ENCODE measurements at regions not wholly inside any gene's neighbourhood (a gene's known extent, or its start where the extent isn't known, plus 50 kb on each side); places are given as distances from the start of the nearest gene placed in this dataset.

- no peaks in the 10 kb centered on the region for H3K9me3 ChIP-seq (ENCODE audit: control insufficient read depth in 4 of 4, low read length in 3 of 4)
- H3K36me3 ChIP-seq (ENCODE audit: control insufficient read depth in 4 of 4, insufficient read depth in 3 of 4, low read depth in 1 of 4, low read length in 3 of 4), result no peaks in the 10 kb centered on the region
- H3K9ac ChIP-seq (ENCODE audit: low read depth in 1 of 2, low read length in 2 of 2), result no peak overlapping the region
- TF ChIP-seq RAD21 (IDR thresholded peaks at IDR 0.05), result no peak
- no peak for TF ChIP-seq RXRA (IDR thresholded peaks at IDR 0.05)
- no peak for TF ChIP-seq ZBTB33 (IDR thresholded peaks at IDR 0.05)
- TF ChIP-seq MAX (IDR thresholded peaks at IDR 0.05), result no peak
- no peak for TF ChIP-seq FOXA1 (IDR thresholded peaks at IDR 0.05)
- no peak for TF ChIP-seq HNF4G (IDR thresholded peaks at IDR 0.05)
- TF ChIP-seq TAF1 (conservative IDR thresholded peaks at IDR 0.05), result no peak
- no peak for TF ChIP-seq ATF3 (IDR thresholded peaks at IDR 0.05)
- TF ChIP-seq HNF4A (conservative IDR thresholded peaks at IDR 0.05), result no peak
- TF ChIP-seq SP1 (IDR thresholded peaks at IDR 0.05), result no peak
- TF ChIP-seq FOXA2 (IDR thresholded peaks at IDR 0.05), result no peak
- TF ChIP-seq GABPA (IDR thresholded peaks at IDR 0.05 in 1 of 2, conservative IDR thresholded peaks at IDR 0.05 in 1 of 2), result no peak
- no peak for TF ChIP-seq REST (IDR thresholded peaks at IDR 0.05)
- TF ChIP-seq YY1 (IDR thresholded peaks at IDR 0.05), result no peak
- TF ChIP-seq CTCF (IDR thresholded peaks at IDR 0.05; ENCODE audit: low read depth, low read length, missing input control), result no peak
- no peak for TF ChIP-seq EGR1 (IDR thresholded peaks at IDR 0.05; ENCODE audit: low read depth in 2 of 2)
- TF ChIP-seq JUND (IDR thresholded peaks at IDR 0.05), result no peak
- TF ChIP-seq NR2F2 (IDR thresholded peaks at IDR 0.05), result no peak
- no peaks in the 10 kb centered on the region for H3K4me1 ChIP-seq (ENCODE audit: control insufficient read depth in 4 of 4, insufficient read depth in 4 of 4, low read length in 3 of 4)
- DNase-seq (ENCODE audit: low spot score), result no peak
- H3K27ac ChIP-seq (ENCODE audit: low read depth in 1 of 2, low read length in 2 of 2), result no peak overlapping the region
- WGBS, result 77% methylated on average over 5 of the region's 5 CpGs
- peaks cover 0 to 3% (median 0%) of the 10 kb centered on the region in 4 donors for H3K27me3 ChIP-seq (ENCODE audit: control insufficient read depth in 4 of 4, insufficient read depth in 4 of 4, low read length in 3 of 4)
- no peak overlapping the region for H3K4me3 ChIP-seq (ENCODE audit: low read depth in 1 of 3, low read length in 3 of 3)
These were observed 127.7 kb upstream of the KIF2A start for GRCh38 chr5:62178258-62178657.
